KOPT-K1 (cell line): ENCODE measurements at regions not wholly inside any gene's neighbourhood (a gene's known extent, or its start where the extent isn't known, plus 50 kb on each side); places are given as distances from the start of the nearest gene placed in this dataset.

ENCODE experiments used
- H3K27ac ChIP-seq: fragments of 200-600 bp; sonication (generic); 2 replicates; pipeline ENCODE4 v1.5.1; 2016; ENCODE audit warnings: antibody characterized with exemption, mild to moderate bottlenecking, low read depth, low read length; ENCODE audit not compliant: poor library complexity, severe bottlenecking
- H3K36me3 ChIP-seq: fragments of 200-600 bp; sonication (generic); 2 replicates; pipeline ENCODE4 v1.5.1; 2017; ENCODE audit warnings: antibody characterized with exemption, mild to moderate bottlenecking, low read length, moderate library complexity; ENCODE audit not compliant: insufficient read depth
- H3K9me3 ChIP-seq: fragments of 200-600 bp; sonication (generic); 2 replicates; pipeline ENCODE4 v1.5.1; 2017; ENCODE audit warnings: antibody characterized with exemption, low read length, mild to moderate bottlenecking; ENCODE audit not compliant: insufficient read depth, poor library complexity, severe bottlenecking

GRCh38 chr6:25060522-25060921 is 124.8 kb upstream of the RIPOR2 start:
- H3K27ac ChIP-seq = no peak overlapping the region
- no peaks in the 10 kb centered on the region for H3K36me3 ChIP-seq
- H3K9me3 ChIP-seq = no peaks in the 10 kb centered on the region

- Histone ChIP-seq H3K9me3 (no peaks in the 10 kb centered on the region), H3K36me3 (no peaks in the 10 kb centered on the region), H3K27ac (no peak overlapping the region)
These were observed 125.7 kb upstream of the RIPOR2 start for GRCh38 chr6:25061289-25061936.

- Histone ChIP-seq H3K36me3 (no peaks in the 10 kb centered on the region), H3K27ac (no peak overlapping the region), H3K9me3 (no peaks in the 10 kb centered on the region)
These were observed 126.5 kb upstream of the RIPOR2 start for GRCh38 chr6:25062070-25062811.

GRCh38 chr6:25064006-25064405 is 128.2 kb upstream of the RIPOR2 start:
- Histone ChIP-seq H3K9me3 (no peaks in the 10 kb centered on the region), H3K27ac (no peak overlapping the region), H3K36me3 (no peaks in the 10 kb centered on the region)

DNA sequence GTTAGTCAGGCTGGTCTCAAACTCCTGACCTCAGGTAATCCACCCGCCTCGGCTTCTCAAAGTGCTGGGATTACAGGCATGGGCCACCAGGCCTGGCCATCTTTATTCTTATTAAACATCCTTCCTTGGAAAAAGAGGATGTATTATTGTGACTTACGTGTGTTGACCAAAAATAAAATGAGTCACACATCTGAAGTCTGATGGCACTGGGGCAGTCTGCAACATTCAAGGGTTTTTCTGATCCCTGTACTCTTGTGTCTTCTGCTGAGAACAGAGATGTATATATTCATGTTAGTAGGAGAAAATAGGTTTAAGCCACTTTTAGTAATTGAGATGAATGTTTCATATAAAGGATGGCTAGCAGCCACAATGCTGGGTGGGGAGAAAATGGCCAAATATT is 129.9 kb upstream of the RIPOR2 start:
- no peaks in the 10 kb centered on the region for H3K36me3 ChIP-seq
- H3K27ac ChIP-seq = no peak overlapping the region
- H3K9me3 ChIP-seq = no peaks in the 10 kb centered on the region

- H3K9me3 ChIP-seq = no peaks in the 10 kb centered on the region
- no peak overlapping the region for H3K27ac ChIP-seq
- no peaks in the 10 kb centered on the region for H3K36me3 ChIP-seq
These were observed 130.8 kb upstream of the RIPOR2 start for GRCh38 chr6:25066593-25066992.

DNA sequence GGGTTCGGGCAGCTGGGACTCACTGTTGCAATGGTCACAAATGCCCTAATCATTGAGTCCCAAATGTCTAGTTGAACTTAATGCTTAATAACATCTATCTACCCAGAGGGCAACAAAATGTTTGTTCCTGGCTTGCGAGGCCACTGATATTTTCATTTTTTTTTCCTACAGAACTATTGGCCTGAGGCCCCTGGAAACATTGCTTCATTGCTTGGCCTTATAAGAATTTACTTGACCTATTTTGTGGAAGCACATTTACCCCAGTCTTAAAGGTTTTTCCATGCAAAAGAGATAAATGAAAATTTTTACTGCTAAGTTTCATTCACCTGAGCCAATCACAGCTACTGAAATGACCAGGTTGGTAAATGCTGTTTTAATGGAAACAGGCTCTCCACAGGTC is 133.1 kb upstream of the RIPOR2 start:
- H3K36me3 ChIP-seq = no peaks in the 10 kb centered on the region
- no peak overlapping the region for H3K27ac ChIP-seq
- H3K9me3 ChIP-seq = no peaks in the 10 kb centered on the region

GRCh38 chr6:25070547-25071366 is 135.0 kb upstream of the RIPOR2 start:
- Histone ChIP-seq H3K9me3 (no peaks in the 10 kb centered on the region), H3K27ac (no peak overlapping the region), H3K36me3 (no peaks in the 10 kb centered on the region)

- Histone ChIP-seq H3K36me3 (peaks cover 48% of the 10 kb centered on the region), H3K27ac (no peak overlapping the region), H3K9me3 (no peaks in the 10 kb centered on the region)
These were observed 142.4 kb upstream of the RIPOR2 start for GRCh38 chr6:25078141-25078540.

DNA sequence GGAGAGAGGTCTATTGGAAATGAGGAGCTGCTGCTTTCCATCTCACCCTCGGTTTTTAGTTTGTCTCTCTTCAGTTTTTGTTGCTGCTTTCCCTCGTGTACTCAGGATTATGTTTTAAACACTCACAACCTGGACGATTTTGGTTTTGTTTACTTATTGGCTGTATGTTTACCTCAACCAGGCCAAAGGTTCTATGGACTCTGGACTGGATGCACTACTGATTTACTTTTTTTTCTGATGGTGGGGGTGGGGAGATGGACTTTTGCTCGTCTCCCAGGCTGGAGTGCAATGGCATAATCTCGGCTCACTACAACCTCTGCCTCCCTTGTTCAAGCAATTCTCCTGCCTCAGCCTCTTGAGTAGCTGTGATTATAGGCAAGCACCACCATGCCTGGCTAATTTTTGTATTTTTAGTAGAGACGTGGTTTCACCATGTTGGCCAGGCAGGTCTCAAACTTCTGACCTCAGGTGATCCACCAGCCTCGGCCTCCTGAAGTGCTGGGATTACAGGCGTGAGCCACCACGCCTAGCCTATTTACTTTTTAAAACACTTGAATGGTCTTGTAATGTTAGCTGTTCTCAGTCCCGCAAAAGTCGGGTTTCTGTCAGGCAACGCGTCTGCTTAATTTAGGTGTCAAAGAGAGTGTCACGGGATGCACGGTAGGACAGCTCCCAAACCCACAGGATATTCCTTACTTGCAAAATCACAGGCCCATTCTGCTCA is 148.2 kb upstream of the RIPOR2 start:
- Histone ChIP-seq H3K27ac (no peak overlapping the region), H3K9me3 (no peaks in the 10 kb centered on the region), H3K36me3 (peaks cover 98% of the 10 kb centered on the region)

DNA sequence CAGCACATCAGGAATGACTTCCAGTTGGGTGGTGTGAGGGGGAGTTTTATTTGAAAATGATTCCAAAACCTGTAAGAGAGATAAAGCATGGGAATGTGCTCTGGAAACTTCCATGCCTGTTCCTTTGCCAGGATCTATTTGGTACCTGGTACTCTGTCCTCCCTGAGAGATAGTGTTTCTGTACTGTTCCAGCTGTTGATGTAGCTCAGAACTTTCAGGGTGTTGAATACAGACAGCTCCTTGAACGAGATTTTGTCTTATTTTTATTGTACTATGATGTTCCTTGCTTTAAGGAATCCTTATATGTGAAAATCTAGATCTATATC is 148.7 kb upstream of the RIPOR2 start:
- Histone ChIP-seq H3K9me3 (no peaks in the 10 kb centered on the region), H3K36me3 (peaks cover 98% of the 10 kb centered on the region), H3K27ac (no peak overlapping the region)

DNA sequence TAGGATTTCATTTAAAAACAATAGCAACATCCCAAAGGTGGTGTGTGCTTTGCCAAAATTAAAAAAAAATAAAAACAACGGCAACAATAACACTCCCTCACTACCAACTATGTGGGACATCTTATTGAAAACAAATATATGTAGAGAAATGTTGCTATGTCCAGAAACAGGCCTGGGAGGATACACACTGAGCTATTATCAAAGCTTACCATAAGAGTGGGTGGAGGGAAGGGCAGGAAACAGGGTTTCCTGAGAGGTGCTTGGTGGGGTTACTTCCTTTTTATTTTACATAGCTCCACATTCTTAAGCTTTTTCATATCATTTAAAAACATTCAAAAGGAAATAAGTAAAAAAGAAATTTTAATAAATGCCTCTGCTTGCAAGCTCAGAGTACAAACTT is 150.0 kb upstream of the RIPOR2 start:
- Histone ChIP-seq H3K9me3 (no peaks in the 10 kb centered on the region), H3K36me3 (peaks cover 98% of the 10 kb centered on the region), H3K27ac (peak overlapping the region; percentile 8)

- Histone ChIP-seq H3K9me3 (no peaks in the 10 kb centered on the region), H3K36me3 (peaks cover 98% of the 10 kb centered on the region), H3K27ac (peak overlapping the region; percentile 43)
These were observed 150.8 kb upstream of the RIPOR2 start for GRCh38 chr6:25086500-25087091.

DNA sequence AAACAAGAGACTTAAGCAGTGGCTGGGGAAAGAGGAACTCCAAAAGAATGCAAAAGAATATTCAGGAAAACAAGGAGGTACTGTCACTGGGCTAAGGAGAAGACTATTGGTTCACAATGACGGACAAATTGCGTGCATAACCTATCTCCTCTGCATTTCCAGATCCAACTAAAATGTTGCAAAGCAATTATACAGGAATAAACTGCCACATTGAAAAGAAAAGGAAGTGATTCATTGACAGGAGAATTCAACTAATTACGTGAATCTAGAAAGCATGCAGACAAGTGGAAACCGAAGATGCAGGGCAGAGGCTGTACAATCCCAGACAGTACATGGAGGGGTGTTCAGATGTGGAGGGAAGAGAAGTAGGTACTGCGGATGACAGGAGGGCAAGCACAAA is 152.8 kb upstream of the RIPOR2 start:
- H3K27ac ChIP-seq = no peak overlapping the region
- H3K9me3 ChIP-seq = no peaks in the 10 kb centered on the region
- H3K36me3 ChIP-seq = peaks cover 98% of the 10 kb centered on the region

- Histone ChIP-seq H3K9me3 (no peaks in the 10 kb centered on the region), H3K36me3 (peaks cover 98% of the 10 kb centered on the region), H3K27ac (no peak overlapping the region)
These were observed 153.7 kb upstream of the RIPOR2 start for GRCh38 chr6:25089442-25089841.
